Dermis blood vessel endothelial cell (primary cell): ENCODE measurements at regions not wholly inside any gene's neighbourhood (a gene's known extent, or its start where the extent isn't known, plus 50 kb on each side); places are given as distances from the start of the nearest gene placed in this dataset.
"Not testable (repeated sequence)": the region's sequence is repeated elsewhere in the genome, so short reads cannot be mapped to it uniquely, and the experiment has no call there.

Experiments used
- DNase-seq: peaks from one replicate; pipeline ENCODE4 v3.0.0; 2010

- not testable (repeated sequence) for DNase-seq
Measured at GRCh38 chr17:15802917-15803316, 70.8 kb downstream of the TBC1D26 start.

DNA sequence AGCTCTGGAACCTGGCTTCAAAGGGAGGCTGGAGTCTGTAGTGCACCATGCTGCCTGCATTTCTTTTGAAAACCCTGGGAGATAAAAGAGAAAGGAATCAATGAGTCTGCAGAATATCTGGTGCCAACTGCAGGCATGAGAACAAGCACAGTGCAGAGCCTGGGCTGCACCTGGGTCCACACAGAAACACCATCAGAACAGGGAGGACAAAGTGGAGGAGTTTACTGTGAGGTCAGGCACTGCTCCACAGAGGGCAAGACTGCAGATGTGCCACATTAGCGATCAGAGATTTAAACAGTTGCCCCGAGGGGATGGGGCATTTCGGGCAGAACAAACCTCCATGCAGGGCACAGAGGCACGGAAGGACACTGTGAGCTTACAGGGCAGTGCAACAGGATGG, 74.7 kb downstream of the TBC1D26 start:
- DNase-seq: not testable (repeated sequence)

- not testable (repeated sequence) for DNase-seq
Measured at GRCh38 chr17:15813388-15813787, 81.3 kb downstream of the TBC1D26 start.

GRCh38 chr17:15814003-15814402, 81.9 kb downstream of the TBC1D26 start:
- DNase-seq: not testable (repeated sequence)

DNA sequence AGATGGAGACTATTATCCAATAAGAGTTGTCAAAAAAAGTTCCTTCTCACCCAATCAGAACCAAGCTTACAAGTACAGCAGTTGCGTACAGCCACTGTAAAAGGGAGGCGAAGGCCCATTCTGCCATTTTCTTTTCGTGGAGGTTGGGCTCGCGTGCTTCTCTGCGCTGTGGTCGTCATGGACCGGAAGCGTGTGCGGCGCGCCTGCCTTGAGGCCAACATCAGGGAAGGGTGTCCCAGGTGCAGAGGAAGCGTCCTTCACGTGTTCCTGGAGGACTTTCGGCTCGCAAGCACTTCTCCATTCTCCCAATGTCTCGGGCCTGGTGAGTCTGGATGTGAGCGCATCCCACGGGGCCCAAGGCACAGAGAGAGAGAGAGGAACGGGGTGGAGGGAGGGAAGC, 85.8 kb downstream of the TBC1D26 start:
- not testable (repeated sequence) for DNase-seq

- DNase-seq: not testable (repeated sequence)
Measured at GRCh38 chr17:15822280-15822679, 90.2 kb downstream of the TBC1D26 start.

DNA sequence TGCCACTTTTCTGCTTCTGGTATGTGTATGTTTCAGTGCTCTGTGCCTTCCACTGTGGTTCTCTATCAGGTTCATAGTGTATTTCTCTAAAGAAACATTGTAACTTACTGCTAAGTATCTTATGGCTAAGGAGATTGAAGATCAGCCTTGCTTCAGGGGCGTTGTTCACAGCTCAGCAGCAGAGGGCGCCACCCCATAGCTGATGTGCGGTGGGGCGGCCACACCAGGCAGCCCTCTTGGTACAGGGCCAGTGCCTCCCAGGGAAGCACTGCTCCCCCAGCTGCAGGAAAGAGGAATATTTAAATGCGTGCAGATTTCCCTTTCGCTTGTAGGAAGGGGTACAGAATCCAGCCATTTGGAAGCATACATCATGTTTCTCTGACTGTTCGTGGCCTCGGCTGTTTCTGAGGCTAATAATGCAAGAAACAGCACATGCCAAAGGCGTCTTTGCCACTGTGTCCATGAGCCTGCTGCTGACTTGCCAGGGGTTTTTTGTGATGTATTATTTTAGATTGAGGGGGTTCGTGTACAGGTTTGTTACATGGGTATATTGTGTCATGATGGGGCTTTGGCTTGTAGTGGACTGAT, 96.7 kb downstream of the TBC1D26 start:
- peak; percentile 83 for DNase-seq

GRCh38 chr17:15830221-15830620, 98.1 kb downstream of the TBC1D26 start:
- not testable (repeated sequence) for DNase-seq

DNA sequence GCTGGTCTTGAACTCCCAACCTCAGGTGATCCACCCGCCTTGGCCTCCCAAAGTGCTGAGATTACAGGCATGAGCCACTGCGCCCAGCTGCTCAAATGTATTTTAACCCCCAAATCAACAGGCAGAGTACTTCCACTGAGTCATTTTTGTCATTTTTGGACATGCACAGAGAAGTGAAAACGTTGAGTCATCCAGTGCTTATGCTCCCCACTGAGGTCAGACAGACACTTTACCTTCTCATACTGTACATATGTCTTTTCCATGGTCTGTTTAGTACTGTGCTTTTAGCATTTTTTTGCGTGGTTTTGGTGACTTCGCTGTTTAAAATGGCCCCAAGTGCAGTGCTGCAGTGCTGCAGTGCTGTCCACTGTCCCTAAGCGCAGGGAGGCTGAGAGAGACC, 99.1 kb downstream of the TBC1D26 start:
- not testable (repeated sequence) for DNase-seq

DNA sequence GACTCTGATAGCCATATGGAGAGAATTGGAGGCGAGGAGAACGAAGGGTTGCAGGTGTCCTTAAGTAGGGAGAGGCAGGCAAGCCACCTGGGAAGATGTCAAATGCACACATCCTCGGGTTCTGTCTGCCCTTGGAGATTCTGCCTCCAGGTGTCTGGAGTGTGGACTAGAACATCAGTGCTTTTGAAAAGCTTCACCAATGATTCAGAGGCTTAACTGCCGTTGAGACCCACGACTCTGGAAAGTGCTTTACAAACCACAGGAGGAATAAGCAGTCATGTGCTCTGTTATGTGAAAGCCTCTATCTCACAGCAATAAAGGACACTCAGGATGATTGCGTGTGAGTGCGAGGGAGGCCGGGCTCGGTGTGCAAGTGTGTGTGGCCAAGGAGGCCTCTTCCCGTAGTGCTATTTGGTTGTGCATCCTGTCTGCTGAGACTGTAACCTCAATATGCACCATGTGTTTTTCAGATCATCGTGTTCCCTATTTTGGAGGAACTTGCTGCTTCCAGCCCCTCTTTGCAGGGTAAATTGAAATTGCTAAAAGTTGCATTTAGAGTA, 100.9 kb downstream of the TBC1D26 start:
- not testable (repeated sequence) for DNase-seq

GRCh38 chr17:15833890-15834289, 101.8 kb downstream of the TBC1D26 start:
- DNase-seq: not testable (repeated sequence)

DNA sequence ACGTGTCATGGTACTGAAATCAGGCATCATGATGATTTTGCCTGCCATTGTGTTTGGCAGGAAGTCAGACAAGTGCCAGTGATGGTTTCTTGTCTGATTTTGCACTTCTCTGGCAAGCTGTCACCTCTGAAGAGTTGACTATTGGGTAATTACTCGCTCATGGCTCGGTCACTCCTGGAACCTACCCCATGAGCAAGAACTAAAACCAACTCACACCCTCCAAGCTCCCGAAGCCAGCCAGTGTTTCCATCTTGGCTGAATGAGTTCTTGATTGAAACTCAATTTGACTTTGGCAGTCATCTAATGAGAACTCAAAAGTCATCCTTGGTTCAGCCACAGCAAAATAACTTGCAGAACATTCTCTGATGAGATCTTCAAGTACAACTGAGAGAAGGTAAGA, 103.4 kb downstream of the TBC1D26 start:
- DNase-seq: not testable (repeated sequence)

DNA sequence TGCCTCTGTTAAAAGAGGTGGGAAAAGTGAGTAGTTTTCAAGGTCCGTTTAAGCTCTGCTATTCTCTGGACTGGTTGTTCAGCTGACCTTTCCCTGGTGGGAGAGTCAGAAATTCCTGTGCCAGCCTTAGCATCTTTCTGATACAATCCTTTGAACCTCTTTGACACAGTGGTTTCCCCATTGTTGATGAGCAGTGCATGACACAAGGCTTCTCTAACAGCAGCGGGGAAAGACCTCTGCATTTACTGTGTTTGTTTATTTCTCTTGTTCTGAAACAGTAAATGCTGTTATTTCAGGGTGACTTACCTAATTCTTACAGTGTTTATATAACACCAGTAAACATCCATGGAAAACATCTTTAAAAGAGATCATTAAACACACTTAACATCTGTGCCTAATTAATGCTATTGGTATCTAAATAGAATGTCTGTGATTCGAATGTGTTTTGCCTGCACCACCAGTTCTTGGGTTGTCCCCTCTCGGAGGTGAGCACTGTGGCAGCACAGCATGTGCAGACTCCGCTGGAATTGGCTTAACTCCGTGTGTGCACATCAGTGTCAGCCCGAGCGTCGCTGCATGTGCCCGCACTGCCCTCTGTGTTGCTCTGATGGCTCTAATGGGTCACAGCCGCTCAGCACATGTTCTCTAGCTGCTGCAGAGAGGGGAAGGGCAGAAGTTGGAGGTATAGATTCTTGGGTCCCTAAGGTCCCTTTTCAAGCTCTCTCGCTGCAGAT, 104.3 kb downstream of the TBC1D26 start:
- DNase-seq: not testable (repeated sequence)

GRCh38 chr17:15836991-15837390, 104.9 kb downstream of the TBC1D26 start:
- not testable (repeated sequence) for DNase-seq

GRCh38 chr17:15847447-15848229, 97.3 kb upstream of the ADORA2B start:
- DNase-seq: not testable (repeated sequence)

DNA sequence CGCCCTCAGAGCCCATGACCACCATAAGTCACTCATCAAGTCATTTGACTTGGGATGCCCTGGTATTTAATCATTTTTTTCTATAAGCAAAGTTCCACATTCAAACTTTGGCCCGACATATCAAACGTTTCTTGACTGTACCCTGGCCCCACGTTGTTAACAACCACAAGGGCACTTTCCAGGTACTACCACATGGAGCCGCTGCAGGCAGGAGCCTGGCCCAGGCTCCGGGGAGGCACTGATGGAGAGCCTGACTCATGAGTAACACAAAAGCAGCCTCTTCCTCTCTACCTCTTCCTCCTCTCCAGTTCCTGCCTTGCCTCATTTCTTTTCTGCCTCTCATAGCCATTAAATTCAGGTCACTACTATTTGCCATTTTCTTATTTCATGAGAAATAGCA, 95.9 kb upstream of the ADORA2B start:
- DNase-seq: peak; percentile 76

- DNase-seq: not testable (repeated sequence)
Measured at GRCh38 chr17:15850071-15850470, 94.9 kb upstream of the ADORA2B start.

- not testable (repeated sequence) for DNase-seq
Measured at GRCh38 chr17:15850687-15851086, 94.2 kb upstream of the ADORA2B start.

GRCh38 chr17:15852863-15853262, 92.1 kb upstream of the ADORA2B start:
- DNase-seq: not testable (repeated sequence)

DNA sequence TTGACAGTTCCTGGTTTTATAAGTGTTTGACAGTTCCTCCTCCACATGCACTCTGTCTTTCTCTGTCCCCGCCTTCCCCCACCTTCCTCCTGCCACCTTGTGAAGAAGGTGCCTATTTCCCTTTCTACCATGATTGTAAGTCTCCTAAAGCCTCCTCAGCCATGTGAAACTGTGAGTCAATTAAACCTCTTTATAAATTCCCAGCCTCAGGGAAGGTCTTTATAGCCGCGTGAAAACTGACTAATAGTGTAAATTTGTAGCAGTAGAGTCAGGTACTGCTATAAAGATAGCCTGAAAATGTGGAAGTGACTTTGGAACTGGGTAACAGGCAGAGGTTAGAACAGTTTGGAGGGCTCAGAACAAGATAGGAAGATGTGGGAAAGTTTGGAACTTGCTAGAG, 88.7 kb upstream of the ADORA2B start:
- not testable (repeated sequence) for DNase-seq

GRCh38 chr17:15856745-15857144, 88.2 kb upstream of the ADORA2B start:
- not testable (repeated sequence) for DNase-seq

- not testable (repeated sequence) for DNase-seq
Measured at GRCh38 chr17:15858082-15858481, 86.8 kb upstream of the ADORA2B start.

DNA sequence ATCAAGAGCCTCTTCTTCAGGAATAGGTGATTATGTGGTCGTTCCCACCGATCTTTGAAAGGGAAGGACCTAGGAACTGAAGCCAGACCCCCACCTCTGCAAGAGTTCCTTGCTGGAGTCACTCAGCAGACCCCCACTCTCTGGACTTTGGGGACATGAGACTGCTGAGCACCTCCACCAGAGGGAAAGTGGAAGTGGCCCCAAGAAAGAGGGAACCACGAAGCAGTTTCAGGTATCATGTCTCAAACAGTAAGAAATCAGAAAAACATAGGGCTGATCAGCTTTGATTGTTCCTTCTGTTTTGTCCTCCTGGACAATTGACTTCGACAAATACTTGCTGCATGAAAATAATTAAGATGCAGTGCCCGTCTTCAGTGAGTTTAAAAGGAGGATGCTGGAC, 84.2 kb upstream of the ADORA2B start:
- DNase-seq: not testable (repeated sequence)
